H1 (cell line): ENCODE measurements at regions not wholly inside any gene's neighbourhood (a gene's known extent, or its start where the extent isn't known, plus 50 kb on each side); places are given as distances from the start of the nearest gene placed in this dataset.

Experiments used
- CTCF ChIP-seq, 3 experiments: IDR thresholded peaks; 1 replicate in 2 of 3; 2 replicates in 1 of 3; pipeline versions ENCODE4 v1.5.1 to v1.6.1; 2011; ENCODE audit warnings: low read length in 3 of 3, mild to moderate bottlenecking in 3 of 3, inconsistent platforms in 2 of 3, low read depth in 1 of 3, moderate library complexity in 1 of 3; ENCODE audit not compliant: insufficient read depth in 1 of 3; ENCODE audit errors: control extremely low read depth in 1 of 3
- TAF7 ChIP-seq: optimal IDR thresholded peaks from 2 replicates; pipeline ENCODE3; 2011; ENCODE audit warnings: low read depth, mild to moderate bottlenecking, inconsistent platforms, low read length, moderate library complexity, borderline replicate concordance

GRCh38 chr5:51544031-51544785, 161.0 kb downstream of the ISL1 start (continued):
- TF ChIP-seq CTCF (IDR thresholded peaks at IDR 0.05; ENCODE audit: control extremely low read depth in 1 of 3, insufficient read depth in 1 of 3, low read depth in 1 of 3, low read length in 3 of 3) (no peak), TAF7 (no peak)
